HK-2 (cell line): ENCODE measurements at regions not wholly inside any gene's neighbourhood (a gene's known extent, or its start where the extent isn't known, plus 50 kb on each side); places are given as distances from the start of the nearest gene placed in this dataset.

Source experiments
- DNase-seq: peaks from one replicate; pipeline ENCODE4 v3.0.0-alpha.2; 2018; ENCODE audit not compliant: unreplicated experiment

- DNase-seq: no peak
Measured at GRCh38 chr2:51111532-51111931, 79.6 kb upstream of the NRXN1 start.

- DNase-seq: no peak
Measured at GRCh38 chr2:51108794-51109193, 76.9 kb upstream of the NRXN1 start.

- DNase-seq: no peak
Measured at GRCh38 chr2:51107841-51108240, 75.9 kb upstream of the NRXN1 start.

GRCh38 chr2:51105811-51106210 is 73.9 kb upstream of the NRXN1 start:
- no peak for DNase-seq

GRCh38 chr2:51103205-51103604 is 71.3 kb upstream of the NRXN1 start:
- peak; percentile 50 for DNase-seq

- no peak for DNase-seq
Measured at GRCh38 chr2:51093016-51093415, 61.1 kb upstream of the NRXN1 start.

GRCh38 chr2:51085420-51086068 is 53.6 kb upstream of the NRXN1 start:
- DNase-seq: no peak

- no peak for DNase-seq
Measured at GRCh38 chr2:51084750-51085149, 52.8 kb upstream of the NRXN1 start.
